ENCODE measurements at regions not wholly inside any gene's neighbourhood (a gene's known extent, or its start where the extent isn't known, plus 50 kb on each side); places are given as distances from the start of the nearest gene placed in this dataset.

- no peaks in the 10 kb centered on the region; the same call in 1 of the 2 replicates for H3K9me3 ChIP-seq
- H3K4me1 ChIP-seq: no peaks in the 10 kb centered on the region
- H3K4me3 ChIP-seq (ENCODE audit: low read depth, low read length): no peak overlapping the region
Observed at GRCh38 chr16:35749253-35750141, 2290.1 kb downstream of the TP53TG3F start.

DNA sequence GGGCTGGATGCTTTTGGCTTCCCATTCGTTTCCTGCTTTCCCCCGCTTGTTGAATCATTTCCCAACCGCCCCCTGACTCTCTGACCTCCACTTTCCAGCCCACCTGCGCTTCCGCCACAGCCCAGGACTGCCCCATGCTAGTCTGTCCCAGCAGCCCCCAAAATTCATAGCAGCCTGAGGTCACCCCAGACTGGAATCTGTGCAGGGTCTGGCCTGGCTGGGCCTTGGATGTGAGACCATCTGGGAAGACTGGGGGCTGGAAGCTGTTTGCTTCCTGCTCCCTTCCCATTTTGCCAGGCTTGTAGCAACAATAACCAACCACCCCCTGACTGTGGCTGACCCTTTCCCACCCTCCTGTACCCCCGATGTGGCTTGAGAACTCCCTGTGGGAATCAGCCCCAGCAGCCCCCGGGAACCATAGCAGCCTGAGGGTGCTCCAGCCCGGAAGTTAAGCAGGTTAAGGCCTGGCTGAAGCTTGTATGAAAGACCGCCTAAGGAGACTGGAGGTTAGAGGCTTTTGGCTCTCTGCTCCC is 2290.8 kb downstream of the TP53TG3F start:
- TF ChIP-seq, protein P1, sequence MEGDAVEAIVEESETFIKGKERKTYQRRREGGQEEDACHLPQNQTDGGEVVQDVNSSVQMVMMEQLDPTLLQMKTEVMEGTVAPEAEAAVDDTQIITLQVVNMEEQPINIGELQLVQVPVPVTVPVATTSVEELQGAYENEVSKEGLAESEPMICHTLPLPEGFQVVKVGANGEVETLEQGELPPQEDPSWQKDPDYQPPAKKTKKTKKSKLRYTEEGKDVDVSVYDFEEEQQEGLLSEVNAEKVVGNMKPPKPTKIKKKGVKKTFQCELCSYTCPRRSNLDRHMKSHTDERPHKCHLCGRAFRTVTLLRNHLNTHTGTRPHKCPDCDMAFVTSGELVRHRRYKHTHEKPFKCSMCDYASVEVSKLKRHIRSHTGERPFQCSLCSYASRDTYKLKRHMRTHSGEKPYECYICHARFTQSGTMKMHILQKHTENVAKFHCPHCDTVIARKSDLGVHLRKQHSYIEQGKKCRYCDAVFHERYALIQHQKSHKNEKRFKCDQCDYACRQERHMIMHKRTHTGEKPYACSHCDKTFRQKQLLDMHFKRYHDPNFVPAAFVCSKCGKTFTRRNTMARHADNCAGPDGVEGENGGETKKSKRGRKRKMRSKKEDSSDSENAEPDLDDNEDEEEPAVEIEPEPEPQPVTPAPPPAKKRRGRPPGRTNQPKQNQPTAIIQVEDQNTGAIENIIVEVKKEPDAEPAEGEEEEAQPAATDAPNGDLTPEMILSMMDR (IDR thresholded peaks at IDR 0.05; ENCODE audit: low read depth, low read length): no peak
- no peak for DNase-seq
- H3K27me3 ChIP-seq: no peaks in the 10 kb centered on the region
- H3K36me3 ChIP-seq: no peaks in the 10 kb centered on the region
- H3K4me3 ChIP-seq (ENCODE audit: low read depth, low read length): no peak overlapping the region
- no peaks in the 10 kb centered on the region; the same call in 1 of the 2 replicates for H3K9me3 ChIP-seq
- H3K4me1 ChIP-seq: no peaks in the 10 kb centered on the region

More at GRCh38 chr16:35749253-35750141, 2290.1 kb downstream of the TP53TG3F start:
- H3K27me3 ChIP-seq: no peaks in the 10 kb centered on the region
- TF ChIP-seq, protein P1 (IDR thresholded peaks at IDR 0.05; ENCODE audit: low read depth, low read length): no peak
- H3K36me3 ChIP-seq: no peaks in the 10 kb centered on the region
- no peak for DNase-seq

- Histone ChIP-seq H3K27me3 (no peaks in the 10 kb centered on the region), H3K36me3 (no peaks in the 10 kb centered on the region), H3K4me3 (ENCODE audit: low read depth, low read length) (no peak overlapping the region), H3K4me1 (no peaks in the 10 kb centered on the region), H3K9me3 (no peaks in the 10 kb centered on the region; the same call in 1 of the 2 replicates)
- TF ChIP-seq, protein P1 (IDR thresholded peaks at IDR 0.05; ENCODE audit: low read depth, low read length): no peak
- no peak for DNase-seq
Observed at GRCh38 chr16:35750701-35751104, 2291.3 kb downstream of the TP53TG3F start.

DNA sequence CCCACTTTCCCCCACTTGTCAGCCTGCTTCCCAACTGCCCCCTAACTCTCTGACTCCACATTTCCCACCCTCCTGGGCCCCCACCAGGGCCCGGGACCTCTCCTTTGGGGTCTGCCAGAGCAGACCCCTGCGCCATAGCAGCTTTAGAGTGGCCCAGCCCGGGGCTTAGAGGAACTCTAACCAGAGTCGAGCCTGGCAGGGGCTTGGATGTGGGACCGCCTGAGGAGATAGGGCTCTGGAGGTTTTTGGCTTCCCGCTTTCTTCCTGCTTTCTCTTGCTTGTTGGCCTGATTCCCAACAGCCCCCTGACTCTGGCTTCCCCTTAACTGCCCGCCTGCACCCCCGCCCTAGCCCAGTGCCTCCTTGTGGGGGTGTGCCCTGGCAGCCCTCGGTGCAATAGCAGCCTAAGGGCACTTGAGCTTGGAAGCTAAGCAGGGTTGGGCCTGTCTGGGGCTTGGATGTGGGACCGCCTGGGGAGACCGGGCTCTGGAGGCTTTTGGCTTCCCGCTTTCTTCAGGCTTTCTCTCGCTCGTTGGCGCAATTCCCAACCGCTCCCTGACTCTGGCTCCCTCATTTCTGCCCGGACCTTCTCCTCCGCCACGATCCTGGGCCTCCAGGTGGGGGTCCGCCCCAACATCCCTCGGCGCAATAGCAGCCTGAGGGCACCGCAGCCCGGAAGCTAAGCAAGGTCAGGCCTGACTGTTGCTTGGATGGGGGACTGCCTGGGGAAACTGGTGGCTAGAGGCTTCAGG is 2292.0 kb downstream of the TP53TG3F start:
- Histone ChIP-seq H3K36me3 (no peaks in the 10 kb centered on the region), H3K4me1 (no peaks in the 10 kb centered on the region), H3K27me3 (no peaks in the 10 kb centered on the region), H3K4me3 (ENCODE audit: low read depth, low read length) (no peak overlapping the region), H3K9me3 (no peaks in the 10 kb centered on the region; the same call in 1 of the 2 replicates)
- TF ChIP-seq, protein P1 (IDR thresholded peaks at IDR 0.05; ENCODE audit: low read depth, low read length): no peak
- DNase-seq: no peak

GRCh38 chr16:35752012-35752772 is 2292.8 kb downstream of the TP53TG3F start:
- no peaks in the 10 kb centered on the region; the same call in 1 of the 2 replicates for H3K9me3 ChIP-seq
- no peak for DNase-seq
- H3K4me1 ChIP-seq: no peaks in the 10 kb centered on the region
- H3K27me3 ChIP-seq: no peaks in the 10 kb centered on the region
- TF ChIP-seq, protein P1 (IDR thresholded peaks at IDR 0.05; ENCODE audit: low read depth, low read length): no peak
- H3K36me3 ChIP-seq: no peaks in the 10 kb centered on the region
- H3K4me3 ChIP-seq (ENCODE audit: low read depth, low read length): no peak overlapping the region
